CD4-positive, alpha-beta T cell treated with Interferon gamma for 1 hour (primary cell): ENCODE measurements at regions not wholly inside any gene's neighbourhood (a gene's known extent, or its start where the extent isn't known, plus 50 kb on each side); places are given as distances from the start of the nearest gene placed in this dataset.

Experiments used
- DNase-seq: peaks from one replicate; pipeline ENCODE4 v3.0.0-alpha.2; 2020

DNA sequence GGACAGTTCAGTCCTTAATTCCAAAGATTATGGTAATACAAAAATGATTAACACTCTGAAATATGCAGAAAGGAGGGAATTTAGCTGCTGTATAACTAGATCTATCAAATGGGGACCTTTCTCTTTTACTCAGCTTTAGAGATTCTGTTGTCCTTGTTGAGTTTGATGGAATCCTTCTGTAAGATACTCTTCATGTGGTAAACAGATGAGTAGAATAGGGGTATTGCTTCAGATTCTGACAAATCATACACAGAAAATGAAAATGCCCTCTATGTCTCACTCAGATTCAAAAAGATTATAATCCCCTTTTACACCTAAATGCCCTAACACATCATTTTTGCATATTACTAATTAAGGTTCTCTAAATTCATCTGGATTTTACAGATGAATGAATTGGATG lies 50.7 kb downstream of the ARHGAP35 start:
- no peak for DNase-seq

DNA sequence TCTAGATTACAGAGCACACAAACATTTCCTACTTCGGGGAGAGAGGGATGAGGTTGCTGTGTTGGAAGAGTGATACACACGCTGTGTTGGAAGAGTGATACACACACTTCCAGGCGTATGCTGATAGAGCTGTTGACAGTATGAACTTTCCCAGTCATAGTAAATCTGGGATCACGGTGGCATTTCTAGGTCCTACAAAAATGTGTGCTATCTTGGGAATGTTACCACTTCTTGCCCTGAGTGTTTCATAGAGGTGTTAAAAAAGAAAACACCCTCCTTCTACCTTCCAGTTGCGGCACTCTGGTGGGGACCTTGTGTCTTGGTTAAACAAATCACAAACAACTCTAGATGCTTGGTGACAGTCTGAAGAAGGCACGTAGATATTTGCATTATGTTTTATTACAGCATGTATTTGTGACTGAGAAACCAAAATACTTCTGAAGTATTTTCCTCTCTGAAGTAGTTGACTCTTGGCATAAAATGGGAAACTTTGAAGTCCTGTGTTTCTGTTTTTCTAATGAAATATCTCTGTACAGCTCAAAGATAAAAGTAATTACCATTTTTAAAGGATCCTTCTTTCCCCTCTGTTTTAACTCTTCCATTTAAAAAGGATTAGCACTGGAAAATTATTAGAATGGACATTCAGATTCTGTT lies 52.5 kb downstream of the ARHGAP35 start:
- no peak for DNase-seq

DNA sequence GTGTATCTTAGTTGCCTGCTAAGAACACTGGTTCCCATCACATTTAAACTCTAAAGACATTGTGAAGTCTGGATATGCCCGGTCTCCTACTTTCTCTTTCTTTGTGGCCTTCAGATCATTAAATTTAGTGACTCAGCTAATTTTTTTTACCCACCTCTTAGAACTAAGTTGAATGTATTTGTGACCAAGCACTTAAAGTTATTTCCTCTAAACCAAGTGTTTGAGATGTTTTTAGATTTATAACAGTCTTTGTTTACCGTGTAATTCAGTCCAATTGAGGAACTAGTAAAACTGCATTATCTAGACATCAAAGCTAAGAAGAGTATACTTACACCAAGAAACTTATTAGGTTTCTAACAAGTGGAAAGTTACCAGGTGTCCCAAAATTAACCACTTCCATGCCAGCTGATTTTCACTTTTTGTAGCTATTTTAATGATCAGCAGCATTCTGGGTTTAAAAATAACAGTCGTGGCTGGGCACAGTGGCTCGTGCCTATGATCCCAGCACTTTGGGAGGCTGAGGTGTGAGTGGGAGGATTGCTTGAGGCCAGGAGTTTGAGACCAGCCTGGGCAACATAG lies 53.1 kb downstream of the ARHGAP35 start:
- no peak for DNase-seq

DNA sequence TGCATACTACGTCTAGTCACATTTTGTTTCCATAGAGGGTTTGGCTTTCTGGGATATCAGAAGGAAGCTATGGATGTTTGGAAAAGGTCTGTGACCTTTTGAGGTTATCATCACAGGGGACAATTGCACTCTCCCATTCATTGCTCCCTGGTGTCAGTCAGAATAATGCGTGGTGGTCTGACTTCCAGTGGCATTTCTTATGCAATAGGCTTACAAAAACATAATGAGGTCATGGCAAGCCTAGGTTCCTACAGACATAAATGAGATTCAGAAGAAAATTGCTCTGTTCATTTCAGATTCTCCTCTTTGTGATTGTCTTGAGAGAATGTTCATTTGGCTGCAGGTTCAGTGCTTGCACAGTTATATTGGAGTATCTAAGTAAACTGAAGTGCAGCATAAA lies 54.6 kb downstream of the ARHGAP35 start:
- DNase-seq, result no peak

DNA sequence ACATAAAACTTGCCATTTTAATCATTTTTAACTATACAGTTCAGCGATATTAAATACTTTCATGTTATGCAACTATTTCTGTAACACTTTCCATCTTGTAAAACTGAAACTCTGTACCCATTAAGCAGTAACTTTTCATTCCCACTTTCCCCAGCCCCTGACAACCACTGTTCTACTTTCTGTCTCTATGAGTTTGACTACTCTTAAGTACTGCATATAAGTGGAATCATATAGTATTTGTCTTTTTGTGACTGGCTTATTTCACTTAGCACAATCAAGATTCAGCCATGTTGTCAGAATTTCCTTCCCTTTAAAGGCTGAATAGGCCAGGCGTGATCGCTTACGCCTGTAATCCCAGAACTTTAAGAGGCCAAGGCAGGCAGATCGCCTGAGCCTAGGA lies 56.2 kb downstream of the ARHGAP35 start:
- DNase-seq, result no peak

DNA sequence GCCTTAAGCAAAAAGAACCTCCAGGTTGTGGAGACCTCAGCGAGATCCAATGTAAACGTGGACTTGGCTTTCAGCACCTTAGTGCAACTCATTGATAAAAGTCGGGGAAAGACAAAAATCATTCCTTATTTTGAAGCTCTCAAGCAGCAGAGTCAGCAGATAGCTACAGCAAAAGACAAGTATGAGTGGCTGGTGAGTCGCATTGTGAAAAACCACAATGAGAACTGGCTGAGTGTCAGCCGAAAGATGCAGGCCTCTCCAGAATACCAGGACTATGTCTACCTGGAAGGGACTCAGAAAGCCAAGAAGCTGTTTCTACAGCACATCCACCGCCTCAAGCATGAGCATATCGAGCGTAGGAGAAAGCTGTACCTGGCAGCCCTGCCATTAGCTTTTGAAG lies 58.5 kb downstream of the ARHGAP35 start:
- no peak for DNase-seq

DNA sequence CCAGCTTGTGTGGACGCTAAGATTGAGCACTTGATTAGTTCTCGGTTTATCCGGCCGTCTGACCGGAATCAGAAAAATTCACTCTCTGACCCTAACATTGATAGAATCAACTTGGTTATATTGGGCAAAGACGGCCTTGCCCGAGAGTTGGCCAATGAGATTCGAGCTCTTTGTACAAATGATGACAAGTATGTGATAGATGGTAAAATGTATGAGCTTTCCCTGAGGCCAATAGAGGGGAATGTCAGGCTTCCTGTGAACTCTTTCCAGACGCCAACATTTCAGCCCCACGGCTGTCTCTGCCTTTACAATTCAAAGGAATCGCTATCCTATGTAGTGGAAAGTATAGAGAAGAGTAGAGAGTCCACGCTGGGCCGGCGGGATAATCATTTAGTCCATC lies 59.6 kb downstream of the ARHGAP35 start:
- DNase-seq, result no peak

DNA sequence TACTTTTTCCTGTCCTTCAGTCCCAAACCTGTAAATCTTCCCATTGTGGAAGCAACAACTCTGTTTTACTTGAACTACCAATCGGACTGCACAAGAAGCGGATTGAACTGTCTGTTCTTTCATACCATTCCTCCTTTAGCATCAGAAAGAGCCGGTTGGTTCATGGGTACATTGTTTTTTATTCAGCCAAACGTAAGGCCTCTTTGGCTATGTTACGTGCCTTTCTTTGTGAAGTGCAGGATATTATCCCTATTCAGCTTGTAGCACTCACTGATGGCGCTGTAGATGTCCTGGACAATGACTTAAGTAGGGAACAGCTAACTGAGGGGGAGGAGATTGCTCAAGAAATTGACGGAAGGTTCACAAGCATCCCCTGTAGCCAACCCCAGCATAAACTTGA lies 60.3 kb downstream of the ARHGAP35 start:
- DNase-seq, result no peak

DNA sequence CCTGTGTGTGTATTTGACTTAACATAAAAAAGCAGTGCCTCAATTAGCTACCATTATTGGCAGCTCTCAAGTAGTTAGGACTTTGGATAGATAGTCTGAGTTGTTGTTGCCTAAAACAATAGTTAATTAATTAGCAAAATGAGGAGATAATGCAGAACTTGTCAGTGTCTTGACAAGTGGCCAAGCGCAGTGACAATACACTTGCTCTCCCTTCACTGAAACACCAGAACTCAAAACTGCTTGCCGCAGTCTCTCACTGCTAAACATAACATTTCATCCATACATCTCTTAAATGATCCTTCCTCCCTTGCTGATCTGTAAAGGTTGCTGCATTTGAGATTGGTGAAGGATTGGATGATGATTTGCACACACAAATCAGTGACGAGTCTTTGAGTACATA lies 61.7 kb downstream of the ARHGAP35 start:
- DNase-seq, result no peak

DNA sequence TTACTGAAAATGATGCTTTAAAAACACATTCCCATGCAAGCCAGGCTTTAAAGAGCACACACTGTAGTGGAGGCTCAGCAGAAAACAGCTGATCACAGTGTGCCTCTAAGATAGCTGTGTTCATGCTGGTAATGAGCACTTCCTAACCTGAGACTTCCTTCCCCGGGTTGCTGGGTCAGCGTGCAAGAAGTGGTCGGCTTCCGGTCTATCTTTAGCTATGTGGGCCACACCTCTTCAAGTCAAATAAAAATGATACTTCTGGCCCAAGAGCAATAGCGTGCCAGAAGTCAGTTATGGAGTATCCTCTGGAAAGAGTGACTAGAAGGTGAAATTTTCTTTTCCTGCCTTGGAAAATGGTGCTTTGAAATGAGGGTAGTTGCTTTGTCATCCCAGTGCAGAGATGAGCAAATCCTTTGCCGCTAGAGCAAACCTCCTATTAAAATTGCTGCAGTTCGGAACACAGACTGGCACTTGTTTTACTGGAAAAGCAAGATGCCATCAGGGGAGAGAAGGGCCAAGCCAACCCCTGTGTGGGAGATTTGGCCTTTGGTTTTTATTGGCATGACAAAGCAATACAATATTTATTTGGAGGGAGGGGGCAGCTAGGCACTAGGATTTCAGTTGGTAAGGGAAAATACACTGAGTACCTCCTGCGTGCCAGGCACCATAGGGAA lies 64.2 kb downstream of the ARHGAP35 start:
- DNase-seq, result no peak

DNA sequence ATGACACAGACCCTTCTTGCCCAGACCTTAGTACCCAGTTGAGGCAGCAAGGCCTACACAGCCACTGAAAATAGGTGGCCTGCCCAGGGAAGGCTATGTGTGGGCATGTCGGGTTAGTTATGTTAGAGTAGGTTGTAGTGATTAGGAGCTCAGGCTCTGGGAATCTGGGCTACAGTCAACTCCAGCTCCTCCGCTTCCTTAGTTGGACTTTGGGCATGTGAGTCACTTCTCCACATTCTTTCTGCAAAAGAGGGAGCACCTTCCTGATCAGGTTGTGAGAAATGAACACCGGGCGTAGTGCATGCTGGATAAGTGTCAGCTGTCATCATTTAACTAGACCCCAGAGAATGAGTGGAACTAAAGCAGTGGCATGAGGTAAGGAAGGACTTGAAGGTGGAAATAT lies 64.8 kb downstream of the ARHGAP35 start:
- DNase-seq, result no peak

DNA sequence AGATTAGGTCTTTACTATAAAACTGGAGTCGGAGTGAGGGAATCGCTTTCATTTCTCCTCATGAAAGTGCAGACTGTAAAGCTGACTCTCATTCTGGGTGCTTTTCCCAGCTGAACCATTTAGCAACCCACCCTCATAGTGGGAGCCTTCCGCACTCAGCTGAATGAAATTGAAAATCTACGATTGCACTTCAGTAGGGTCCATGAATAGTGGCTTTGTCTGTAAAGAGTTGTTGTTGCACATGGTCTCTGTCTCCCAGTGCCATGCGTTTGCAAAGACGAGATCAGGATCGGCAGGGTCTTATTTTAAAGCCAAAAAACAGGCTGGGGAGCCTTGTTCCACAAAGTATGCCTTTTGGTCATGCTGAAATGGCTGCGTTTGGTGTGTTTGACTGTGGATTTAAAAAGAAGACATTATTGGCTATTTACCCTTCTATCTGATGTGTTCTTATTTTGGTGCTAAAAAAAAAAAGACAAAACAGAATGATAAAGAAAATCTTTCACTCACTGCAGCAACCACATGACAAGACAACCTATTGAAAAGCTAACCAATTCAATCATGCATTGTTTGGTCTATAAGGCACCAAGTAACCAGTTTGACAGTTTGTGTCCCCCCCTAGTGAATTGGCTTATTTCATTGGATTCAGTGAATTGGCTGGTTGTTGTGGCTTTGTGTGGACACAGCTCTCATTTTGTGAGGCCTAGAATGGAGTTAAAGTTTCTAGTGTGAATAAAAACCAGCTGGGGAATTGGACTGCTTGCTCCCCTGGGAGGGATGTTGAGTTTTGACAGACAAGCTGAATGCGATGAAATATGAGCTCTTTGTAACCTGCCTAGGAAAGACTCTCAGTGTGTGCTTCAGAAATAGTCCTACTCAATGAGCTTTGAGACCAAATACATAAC lies 65.6 kb downstream of the ARHGAP35 start:
- no peak for DNase-seq

DNA sequence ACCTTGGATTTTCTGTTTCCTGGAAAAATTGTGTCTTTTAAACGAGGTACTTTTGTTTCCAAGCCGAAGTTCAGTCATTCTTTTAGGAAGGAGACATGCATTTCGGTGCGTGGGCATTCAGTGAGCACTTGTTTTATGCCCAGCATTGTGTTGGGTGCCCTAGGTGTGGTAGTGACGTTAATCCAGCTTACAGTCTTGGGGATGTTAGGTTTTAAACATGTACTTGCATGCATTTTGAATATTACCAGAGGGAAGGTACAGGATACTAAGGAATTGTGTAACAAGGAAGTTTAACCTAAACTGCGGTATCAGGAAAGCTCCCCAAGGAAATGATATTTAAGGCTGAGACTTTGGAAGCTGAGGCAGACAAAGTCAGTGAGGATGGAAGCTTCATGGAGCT lies 66.3 kb downstream of the ARHGAP35 start:
- DNase-seq, result no peak

DNA sequence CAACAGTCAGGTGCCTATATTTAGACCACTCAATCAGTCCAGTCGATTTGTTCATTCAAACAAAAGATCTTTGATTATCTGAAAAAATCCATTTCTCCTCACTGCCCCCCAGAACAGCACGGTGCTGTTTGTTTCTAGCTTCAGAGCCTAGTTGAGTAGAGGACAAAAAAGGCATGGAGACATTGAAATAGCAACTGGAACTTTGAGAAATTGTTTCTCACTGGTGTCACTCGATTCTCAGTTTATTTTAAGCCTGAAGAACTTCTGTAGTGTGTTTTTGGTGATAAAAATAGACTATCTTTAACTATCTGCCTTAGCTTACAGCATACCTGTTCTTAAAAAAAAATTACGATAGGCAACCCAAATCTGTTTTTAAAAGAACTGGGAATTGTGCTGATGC lies 67.1 kb downstream of the ARHGAP35 start:
- no peak for DNase-seq

DNA sequence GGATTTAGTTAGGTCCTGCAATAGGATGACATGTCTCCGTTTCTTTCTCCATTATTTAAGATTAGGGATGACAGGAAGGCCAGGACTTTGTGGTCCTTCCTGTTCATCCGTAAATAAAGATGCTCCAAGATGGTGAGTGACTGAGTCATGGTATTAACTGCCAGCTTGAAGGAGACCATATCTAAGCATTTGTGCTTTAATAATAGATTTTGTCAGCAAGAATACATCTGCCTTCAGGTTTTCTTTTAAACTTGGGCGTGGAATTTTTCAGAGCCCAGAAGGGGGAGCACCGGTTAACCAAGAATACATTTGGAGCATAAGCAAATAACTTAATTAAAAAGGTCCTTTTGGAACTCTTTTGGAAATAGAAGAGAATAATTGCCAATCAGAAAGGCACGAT lies 68.2 kb downstream of the ARHGAP35 start:
- DNase-seq, result no peak

DNA sequence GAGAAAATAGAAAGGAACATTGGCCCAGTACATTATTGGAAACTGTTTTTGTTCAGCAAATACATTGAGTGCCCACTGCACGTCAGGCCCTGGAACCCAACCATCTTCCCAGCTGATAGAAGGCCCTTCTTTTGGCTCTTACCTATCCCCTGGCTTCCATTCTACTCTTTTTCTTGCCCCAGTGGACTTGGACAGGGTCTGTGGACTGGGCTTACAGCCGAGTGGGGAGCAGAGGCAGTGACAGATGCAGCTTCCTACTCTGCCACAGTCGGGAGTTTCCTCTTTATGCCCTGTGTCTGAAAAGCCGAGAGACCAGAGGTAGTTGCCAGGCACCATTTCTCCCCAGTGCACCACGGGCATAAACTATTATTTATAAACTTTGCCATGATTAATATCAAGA lies 70.4 kb downstream of the ARHGAP35 start:
- no peak for DNase-seq

DNA sequence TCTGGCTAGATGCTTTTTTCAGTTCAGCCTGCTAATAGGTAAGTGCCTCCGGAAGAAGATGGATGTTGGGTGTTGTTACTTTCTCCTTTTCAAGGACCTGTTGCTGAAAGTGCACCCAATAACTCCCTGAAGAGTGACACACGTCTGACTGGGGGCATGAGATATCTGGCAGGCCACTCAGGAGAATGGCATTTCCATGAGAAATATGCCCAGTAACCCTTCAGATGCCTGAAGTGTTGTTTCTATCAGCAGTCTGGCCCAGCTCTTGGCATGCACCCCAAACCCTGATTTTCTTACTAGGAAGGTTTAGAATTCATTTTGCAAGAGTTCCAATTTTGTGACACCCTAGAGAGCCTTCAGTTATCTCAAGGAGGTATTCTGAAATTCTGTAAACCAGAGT lies 71.5 kb downstream of the ARHGAP35 start:
- no peak for DNase-seq

DNA sequence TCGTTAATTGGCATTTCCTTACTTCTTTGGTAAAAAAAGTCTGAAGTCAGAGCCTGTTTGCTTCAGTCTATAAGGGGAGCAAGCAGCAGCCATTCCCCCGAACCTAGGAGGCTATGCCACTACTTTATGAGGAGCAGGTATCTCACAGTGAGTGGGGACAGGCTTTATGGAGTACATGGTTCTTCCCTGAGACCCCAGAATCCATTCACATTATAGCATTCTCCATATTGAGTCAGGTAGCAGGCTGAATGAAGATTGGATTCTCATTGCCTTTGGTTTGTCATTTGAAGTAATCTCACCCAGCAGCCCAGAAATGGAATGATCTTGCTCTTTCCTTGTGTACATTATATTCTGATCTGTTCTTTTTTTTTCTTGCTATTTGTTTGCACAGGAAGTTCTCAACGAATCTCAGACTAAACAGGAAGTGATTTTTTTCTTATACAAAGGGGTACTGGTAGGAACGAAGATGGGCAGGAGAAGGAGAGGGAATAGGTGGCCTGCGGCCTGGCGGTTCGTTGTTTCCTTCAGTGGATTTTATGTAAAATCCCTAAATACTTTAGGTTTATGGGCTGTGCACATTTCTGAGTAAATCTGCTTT lies 74.4 kb downstream of the ARHGAP35 start:
- DNase-seq, result no peak

DNA sequence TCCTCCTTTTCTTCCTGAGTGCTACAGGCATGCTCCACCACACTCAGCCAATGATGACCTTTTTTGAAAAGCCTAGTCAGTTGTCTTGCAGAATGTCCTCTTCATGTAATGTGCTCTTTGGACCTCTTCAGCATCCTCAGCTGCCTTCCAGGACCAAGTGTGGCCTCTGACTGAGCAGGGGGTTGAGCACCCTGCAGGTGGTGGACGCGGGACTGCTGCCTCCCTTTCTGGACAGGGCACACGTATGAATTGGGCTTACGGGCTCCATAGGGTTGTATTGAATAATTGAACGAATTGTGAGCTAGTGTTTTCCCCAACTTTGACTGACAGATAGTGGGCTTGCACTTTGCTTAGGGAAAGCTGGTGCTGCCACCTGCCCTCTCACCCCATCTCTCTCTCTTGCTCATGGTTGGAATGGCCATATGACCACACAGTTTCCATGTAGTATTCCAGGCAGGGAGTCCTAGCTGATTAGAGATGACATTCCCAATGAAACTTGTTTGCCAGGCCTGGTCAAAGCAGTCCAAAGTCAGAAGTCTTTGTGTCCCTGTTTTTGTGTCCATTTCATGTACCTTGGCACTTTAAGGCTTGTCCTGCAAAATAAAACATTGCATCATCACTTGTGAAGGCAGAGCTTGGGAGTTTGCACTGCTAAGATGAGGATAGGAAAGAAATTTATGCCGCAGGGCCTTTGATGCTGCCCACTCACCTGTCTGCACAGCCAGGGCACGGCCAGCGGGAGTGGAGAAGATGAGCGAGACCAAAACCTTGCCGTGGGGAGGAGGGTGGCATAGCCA lies 76.3 kb upstream of the NPAS1 start:
- DNase-seq, result no peak

DNA sequence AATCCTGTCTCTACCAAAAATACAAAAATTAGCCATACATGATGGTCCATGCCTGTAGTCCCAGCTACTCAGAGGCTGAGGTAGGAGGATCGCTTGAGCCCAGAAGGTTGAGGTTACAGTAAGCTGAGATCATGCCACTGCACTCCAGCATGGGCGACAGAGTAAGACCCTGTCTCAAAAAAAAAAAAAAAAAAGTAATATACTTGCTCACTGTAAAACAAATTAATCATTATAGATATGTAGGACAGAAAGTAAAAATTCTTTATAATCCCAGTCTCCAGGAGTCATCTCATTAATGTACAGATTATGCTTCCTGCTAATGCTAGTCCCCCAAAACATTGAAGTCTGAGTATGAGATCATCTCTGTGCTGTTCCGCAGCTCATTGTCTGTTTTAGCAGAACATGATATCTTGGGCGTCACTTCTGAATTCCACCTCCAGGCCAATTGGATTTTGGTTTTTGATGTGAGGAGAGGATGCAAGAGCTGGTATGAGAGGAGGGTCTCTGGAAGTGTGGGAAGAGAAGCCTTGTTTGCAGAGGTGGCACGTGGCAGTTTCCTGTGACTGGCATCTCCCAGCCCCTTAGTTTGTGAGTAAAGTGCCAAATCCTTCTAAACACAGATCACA lies 75.4 kb upstream of the NPAS1 start:
- DNase-seq, result no peak

DNA sequence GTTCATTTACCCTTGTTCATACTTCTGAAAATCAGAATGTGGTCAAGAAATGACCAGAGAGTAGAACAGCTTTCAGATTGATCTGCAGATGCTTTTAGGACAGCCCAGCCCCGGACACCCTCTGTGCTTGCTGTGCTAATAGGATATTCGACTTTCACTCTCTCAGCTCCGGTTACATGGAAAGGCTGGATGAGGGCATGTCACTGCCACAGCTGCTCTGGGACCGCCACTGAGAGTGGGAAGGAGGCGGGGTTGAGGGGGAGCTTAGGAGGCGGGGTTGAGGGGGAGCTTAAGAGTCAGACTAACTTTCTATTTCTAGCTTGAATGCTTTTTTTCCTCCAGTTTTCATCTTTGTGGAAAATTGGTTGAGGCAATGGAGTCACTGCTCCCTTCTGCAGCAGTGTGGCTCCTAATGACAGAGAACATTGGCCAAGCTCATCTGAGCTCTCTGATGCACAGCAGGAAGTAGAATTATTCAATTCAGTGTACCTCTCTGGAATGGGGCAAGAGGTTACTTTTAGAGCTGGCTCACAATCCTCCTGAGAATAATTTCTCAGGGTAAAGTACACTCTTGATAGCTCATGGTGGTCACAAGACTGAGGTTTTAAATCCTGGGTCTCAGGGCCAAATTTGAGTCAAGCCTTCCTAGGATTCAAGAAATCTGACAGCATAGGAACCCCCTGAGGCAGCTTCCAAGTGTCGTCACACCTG lies 74.6 kb upstream of the NPAS1 start:
- no peak for DNase-seq
